Endothelial cell (in vitro differentiated cells): ENCODE measurements at regions not wholly inside any gene's neighbourhood (a gene's known extent, or its start where the extent isn't known, plus 50 kb on each side); places are given as distances from the start of the nearest gene placed in this dataset.

Experiments used
- DNase-seq: peaks from one replicate; pipeline ENCODE4 v3.0.0; 2021; ENCODE audit warnings: low spot score
- H3K27ac Mint-ChIP-seq: one replicate; pipeline ENCODE4 v1.8.0; 2021; ENCODE audit warnings: mixed read lengths, inconsistent platforms; ENCODE audit not compliant: unreplicated experiment
- H3K27me3 Mint-ChIP-seq: one replicate; pipeline ENCODE4 v1.8.0; 2021; ENCODE audit warnings: mild to moderate bottlenecking, moderate library complexity, mixed read lengths, inconsistent platforms; ENCODE audit not compliant: unreplicated experiment
- H3K36me3 Mint-ChIP-seq: one replicate; pipeline ENCODE4 v1.8.0; 2021; ENCODE audit warnings: mild to moderate bottlenecking, low read depth, mixed read lengths, inconsistent platforms; ENCODE audit not compliant: unreplicated experiment
- H3K4me1 Mint-ChIP-seq: one replicate; pipeline ENCODE4 v1.8.0; 2021; ENCODE audit warnings: mild to moderate bottlenecking, mixed read lengths, inconsistent platforms; ENCODE audit not compliant: unreplicated experiment
- H3K4me3 Mint-ChIP-seq: one replicate; pipeline ENCODE4 v1.8.0; 2021; ENCODE audit warnings: mild to moderate bottlenecking, mixed read lengths, inconsistent platforms; ENCODE audit not compliant: unreplicated experiment
- H3K9me3 Mint-ChIP-seq: one replicate; pipeline ENCODE4 v1.8.0; 2021; ENCODE audit warnings: mixed read lengths, inconsistent platforms; ENCODE audit not compliant: unreplicated experiment
- TF ChIP-seq, protein P1 (sequence below): fragments of 200-600 bp; sonication (generic); IDR thresholded peaks from one replicate; pipeline ENCODE4 v1.5.0; 2021; ENCODE audit warnings: antibody characterized with exemption; ENCODE audit not compliant: unreplicated experiment

DNA sequence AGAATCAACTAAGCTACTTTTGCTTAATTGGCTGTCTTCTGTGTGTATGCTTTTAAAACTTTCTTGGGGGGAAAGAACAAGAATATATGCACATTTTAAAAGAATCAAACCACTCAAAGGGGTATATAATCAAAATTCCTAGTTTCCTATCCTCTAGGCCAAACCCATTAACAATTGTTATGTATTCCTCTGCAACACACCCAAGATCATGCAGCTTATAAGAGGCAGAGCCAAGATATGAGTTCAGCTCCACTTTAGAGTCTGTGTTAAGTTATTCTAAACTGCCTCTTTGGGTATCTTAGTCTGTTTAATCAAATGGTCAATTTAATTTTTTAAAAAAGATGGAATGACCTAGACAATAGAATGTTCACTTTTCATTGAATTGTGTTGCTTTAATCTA is 326.1 kb upstream of the IL12A start:
- TF ChIP-seq, protein P1, sequence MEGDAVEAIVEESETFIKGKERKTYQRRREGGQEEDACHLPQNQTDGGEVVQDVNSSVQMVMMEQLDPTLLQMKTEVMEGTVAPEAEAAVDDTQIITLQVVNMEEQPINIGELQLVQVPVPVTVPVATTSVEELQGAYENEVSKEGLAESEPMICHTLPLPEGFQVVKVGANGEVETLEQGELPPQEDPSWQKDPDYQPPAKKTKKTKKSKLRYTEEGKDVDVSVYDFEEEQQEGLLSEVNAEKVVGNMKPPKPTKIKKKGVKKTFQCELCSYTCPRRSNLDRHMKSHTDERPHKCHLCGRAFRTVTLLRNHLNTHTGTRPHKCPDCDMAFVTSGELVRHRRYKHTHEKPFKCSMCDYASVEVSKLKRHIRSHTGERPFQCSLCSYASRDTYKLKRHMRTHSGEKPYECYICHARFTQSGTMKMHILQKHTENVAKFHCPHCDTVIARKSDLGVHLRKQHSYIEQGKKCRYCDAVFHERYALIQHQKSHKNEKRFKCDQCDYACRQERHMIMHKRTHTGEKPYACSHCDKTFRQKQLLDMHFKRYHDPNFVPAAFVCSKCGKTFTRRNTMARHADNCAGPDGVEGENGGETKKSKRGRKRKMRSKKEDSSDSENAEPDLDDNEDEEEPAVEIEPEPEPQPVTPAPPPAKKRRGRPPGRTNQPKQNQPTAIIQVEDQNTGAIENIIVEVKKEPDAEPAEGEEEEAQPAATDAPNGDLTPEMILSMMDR, result no peak
- Mint-ChIP-seq H3K4me1 (no peaks in the 10 kb centered on the region), H3K27ac (no peak overlapping the region), H3K4me3 (no peak overlapping the region), H3K36me3 (no peaks in the 10 kb centered on the region), H3K9me3 (no peaks in the 10 kb centered on the region), H3K27me3 (peaks cover 5% of the 10 kb centered on the region)
- DNase-seq, result no peak

DNA sequence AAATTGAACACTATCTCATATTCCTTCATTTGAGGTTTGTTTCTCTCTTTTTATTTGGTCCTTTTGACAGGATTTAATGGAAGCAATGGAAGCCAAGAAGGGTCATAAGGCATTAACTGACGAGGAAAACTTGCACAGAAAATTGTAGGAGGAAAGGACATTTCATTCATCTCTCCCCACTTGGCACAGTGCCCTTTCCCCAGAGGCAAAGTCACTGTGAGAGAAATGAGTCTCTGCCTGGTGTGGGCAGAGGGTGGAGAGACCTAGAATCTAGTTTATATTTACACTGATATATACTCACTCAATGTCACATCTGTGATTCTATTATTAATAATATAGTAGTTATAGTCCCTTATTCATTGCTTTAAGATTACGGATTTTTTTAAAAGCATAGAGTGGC is 324.6 kb upstream of the IL12A start:
- Mint-ChIP-seq H3K9me3 (no peaks in the 10 kb centered on the region), H3K4me1 (peaks cover 4% of the 10 kb centered on the region), H3K36me3 (no peaks in the 10 kb centered on the region), H3K27me3 (peaks cover 2% of the 10 kb centered on the region), H3K4me3 (no peak overlapping the region), H3K27ac (no peak overlapping the region)
- DNase-seq, result no peak
- TF ChIP-seq, protein P1, result no peak

DNA sequence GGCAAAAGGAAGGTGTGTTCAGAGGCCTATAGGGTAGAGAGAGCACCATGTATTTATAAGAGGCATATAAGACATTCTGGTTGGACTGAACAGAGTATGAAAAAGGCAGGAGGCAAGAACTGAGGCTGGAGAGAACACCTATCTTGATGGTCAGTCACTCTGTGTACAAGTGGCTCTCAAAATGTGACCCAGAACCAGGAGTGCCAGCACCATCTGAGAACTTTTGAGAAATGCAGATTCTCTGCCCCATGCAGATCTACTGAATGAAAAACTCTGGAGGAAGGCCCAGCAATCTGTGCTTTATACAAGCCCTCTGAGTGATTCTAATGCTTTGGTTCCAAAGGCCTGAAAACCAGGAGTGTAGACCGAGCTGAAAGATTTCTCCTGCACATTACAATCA is 324.0 kb upstream of the IL12A start:
- Mint-ChIP-seq H3K4me3 (no peak overlapping the region), H3K36me3 (no peaks in the 10 kb centered on the region), H3K9me3 (no peaks in the 10 kb centered on the region), H3K27ac (no peak overlapping the region), H3K4me1 (peaks cover 7% of the 10 kb centered on the region), H3K27me3 (peaks cover 2% of the 10 kb centered on the region)
- DNase-seq, result no peak
- TF ChIP-seq, protein P1, result no peak

DNA sequence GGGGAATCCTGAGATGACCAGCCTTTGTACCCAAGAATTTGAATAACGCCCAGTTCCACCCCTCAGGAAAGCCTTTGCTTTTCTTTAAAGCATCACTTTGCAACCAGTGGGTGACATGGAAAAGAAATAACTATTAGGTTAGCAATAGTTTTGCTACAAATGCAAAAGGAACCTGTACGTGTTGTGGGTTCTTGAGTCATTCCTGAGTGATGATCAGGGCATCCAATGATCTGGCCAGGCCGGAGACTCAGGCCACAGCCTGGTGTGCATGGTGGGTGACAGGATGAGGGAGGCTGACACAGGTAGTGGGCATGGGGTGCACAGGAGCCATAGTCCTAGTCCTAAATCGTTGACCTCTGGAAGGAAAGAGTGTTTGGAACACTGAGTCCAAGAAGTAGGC is 321.4 kb upstream of the IL12A start:
- no peak for DNase-seq
- Mint-ChIP-seq H3K4me1 (peaks cover 7% of the 10 kb centered on the region), H3K4me3 (no peak overlapping the region), H3K27me3 (peaks cover 2% of the 10 kb centered on the region), H3K27ac (no peak overlapping the region), H3K9me3 (no peaks in the 10 kb centered on the region), H3K36me3 (no peaks in the 10 kb centered on the region)
- TF ChIP-seq, protein P1, result no peak

GRCh38 chr3:159668461-159668860 is 320.2 kb upstream of the IL12A start:
- Mint-ChIP-seq H3K27ac (no peak overlapping the region), H3K4me3 (no peak overlapping the region), H3K9me3 (no peaks in the 10 kb centered on the region), H3K27me3 (peaks cover 2% of the 10 kb centered on the region), H3K4me1 (peaks cover 7% of the 10 kb centered on the region), H3K36me3 (no peaks in the 10 kb centered on the region)
- DNase-seq, result no peak
- TF ChIP-seq, protein P1, result no peak
